ENCODE measurements at regions not wholly inside any gene's neighbourhood (a gene's known extent, or its start where the extent isn't known, plus 50 kb on each side); places are given as distances from the start of the nearest gene placed in this dataset.

DNA sequence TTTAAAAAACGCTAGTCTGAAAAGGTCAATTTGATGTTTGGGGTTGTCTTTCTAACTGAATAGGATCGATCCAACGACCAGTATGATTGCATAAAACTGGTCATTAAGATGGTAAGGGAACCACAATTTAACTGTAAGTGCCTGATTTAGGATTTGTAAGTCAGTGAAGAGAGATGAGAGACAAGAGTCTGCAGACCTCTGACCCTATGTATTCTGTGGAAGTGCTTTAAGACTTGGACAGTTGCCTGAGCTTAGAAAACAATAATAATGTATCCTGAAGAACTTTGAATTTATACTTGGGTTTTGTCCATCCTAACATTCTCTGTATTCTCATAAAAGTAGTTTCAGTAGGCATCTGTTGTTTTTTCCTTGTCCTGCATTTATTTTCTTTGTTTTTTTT lies 221.4 kb upstream of the SUCLG2 start:
- DNase-seq, result no peak
- in situ Hi-C loops (cut with HindIII; ENCODE audit: low pct_ligation_motif_present, low pct_unique_long_range_greater_than_20kb, low sequenced_read_pairs), result no loop called here

DNA sequence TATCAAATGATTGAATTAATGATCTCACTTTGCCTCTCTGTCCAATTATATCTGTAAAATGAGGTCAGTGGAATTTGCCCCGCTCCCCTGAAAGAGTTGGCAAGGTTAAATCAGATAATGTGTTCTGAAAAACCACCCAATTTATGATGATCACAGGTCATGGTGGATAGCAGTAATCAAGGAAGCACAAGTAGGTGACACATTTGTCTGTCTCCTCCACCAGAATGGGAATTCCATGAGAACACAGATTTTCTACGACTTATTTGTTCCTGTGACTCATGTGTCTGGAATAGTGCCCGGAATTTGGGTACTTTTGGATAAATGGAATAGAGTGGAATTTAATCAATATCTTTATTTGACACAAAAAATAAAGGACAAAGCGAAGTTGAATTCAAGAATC lies 220.9 kb upstream of the SUCLG2 start:
- in situ Hi-C loops (cut with HindIII; ENCODE audit: low pct_ligation_motif_present, low pct_unique_long_range_greater_than_20kb, low sequenced_read_pairs), result no loop called here
- DNase-seq, result no peak

DNA sequence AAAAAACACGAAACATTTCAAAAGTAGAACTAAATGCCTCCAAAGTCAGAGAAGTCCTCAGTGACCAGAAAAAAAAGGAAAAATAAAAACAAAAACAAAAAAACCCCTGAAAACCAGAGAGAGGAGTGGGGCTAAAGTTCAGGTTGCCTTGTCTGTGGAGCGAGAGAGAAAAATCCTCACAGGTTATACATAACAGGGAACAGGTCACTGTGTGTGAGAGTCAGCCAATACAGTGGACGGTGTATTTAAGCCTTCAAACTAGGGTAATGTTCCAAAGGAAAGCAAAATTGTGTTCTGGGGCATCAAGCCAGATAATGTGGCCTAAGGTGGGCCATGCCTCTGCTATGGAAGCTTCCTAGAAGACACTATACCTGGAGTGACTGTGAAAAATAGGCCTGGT lies 216.1 kb upstream of the SUCLG2 start:
- DNase-seq, result no peak
- in situ Hi-C loops (cut with HindIII; ENCODE audit: low pct_ligation_motif_present, low pct_unique_long_range_greater_than_20kb, low sequenced_read_pairs), result no loop called here

DNA sequence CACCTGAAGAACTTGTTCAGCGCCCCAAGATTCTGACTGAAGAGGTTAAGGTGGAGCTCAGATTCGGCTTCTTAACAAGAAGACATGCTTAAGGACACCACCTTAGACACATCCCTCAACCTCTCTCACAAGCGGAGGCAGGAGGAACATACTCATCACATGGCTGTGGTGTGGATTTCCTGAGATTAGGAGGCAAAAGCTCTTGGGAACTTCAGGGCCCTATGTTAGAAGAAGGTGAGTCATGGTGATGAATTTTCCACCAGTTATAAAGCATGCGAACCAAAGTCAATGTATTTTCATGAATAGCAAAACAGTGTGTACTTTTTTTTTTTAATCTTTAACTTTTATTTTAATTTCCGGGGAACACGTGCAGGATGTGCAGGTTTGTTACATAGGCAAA lies 212.2 kb upstream of the SUCLG2 start:
- no peak for DNase-seq
- in situ Hi-C loops (cut with HindIII; ENCODE audit: low pct_ligation_motif_present, low pct_unique_long_range_greater_than_20kb, low sequenced_read_pairs), result no loop called here

DNA sequence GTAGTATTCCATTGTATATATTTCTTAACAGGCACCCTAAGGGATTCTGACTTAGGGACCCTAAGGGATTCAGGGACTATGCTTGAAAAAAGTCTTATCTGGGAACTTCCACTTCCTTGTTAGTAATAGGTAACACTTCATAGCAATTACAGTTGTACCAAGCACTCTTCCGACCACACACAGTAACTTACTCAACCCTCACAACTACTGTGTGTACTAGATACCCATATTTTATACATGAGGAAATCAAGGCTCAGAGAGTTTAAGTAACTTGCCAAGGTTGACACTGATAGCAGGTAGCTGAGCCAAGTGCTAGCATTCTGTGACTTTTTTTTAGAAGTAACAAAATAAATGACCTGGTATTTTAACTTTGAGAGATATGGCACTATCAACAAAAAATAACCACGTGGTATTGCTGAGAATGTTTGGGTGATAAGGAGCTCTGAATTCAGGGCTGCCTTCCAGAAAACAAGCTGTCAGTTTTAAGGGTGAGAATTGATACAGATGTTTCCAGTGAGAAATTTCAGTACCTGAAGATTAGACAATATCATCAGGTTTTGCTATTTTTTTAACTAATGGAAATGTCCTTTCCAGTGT lies 210.3 kb upstream of the SUCLG2 start:
- no peak for DNase-seq
- in situ Hi-C loops (cut with HindIII; ENCODE audit: low pct_ligation_motif_present, low pct_unique_long_range_greater_than_20kb, low sequenced_read_pairs), result no loop called here

DNA sequence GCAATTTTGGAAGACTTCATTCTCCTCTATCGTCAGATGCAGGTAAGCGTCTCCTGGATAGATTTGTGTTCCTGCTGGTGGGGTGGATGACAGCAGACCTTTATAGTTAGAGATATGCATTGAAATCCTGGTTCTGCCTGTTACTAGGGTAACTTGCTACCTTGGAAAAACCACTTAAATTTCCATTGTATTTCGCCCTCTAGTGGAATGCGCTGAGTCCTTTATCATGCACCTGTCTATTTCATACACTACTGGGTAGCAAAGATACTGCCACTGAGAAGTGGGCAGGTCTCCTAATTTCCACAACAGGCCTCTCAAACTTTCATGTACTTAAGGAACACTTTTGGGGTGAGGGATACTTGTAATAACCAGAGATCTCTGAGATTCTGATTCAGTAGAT lies 209.5 kb upstream of the SUCLG2 start:
- peak; percentile 23 for DNase-seq
- in situ Hi-C loops (cut with HindIII; ENCODE audit: low pct_ligation_motif_present, low pct_unique_long_range_greater_than_20kb, low sequenced_read_pairs), result no loop called here

GRCh38 chr3:67860429-67860828 lies 206.0 kb upstream of the SUCLG2 start:
- in situ Hi-C loops (cut with HindIII; ENCODE audit: low pct_ligation_motif_present, low pct_unique_long_range_greater_than_20kb, low sequenced_read_pairs), result no loop called here

GRCh38 chr3:67858492-67858891 lies 204.1 kb upstream of the SUCLG2 start:
- no peak for DNase-seq
- in situ Hi-C loops (cut with HindIII; ENCODE audit: low pct_ligation_motif_present, low pct_unique_long_range_greater_than_20kb, low sequenced_read_pairs), result no loop called here

More at GRCh38 chr3:67860429-67860828, 206.0 kb upstream of the SUCLG2 start:
- DNase-seq, result no peak

- in situ Hi-C loops (cut with HindIII; ENCODE audit: low pct_ligation_motif_present, low pct_unique_long_range_greater_than_20kb, low sequenced_read_pairs), result no loop called here
- no peak for DNase-seq
Measured at GRCh38 chr3:67856718-67857117, 202.3 kb upstream of the SUCLG2 start.

GRCh38 chr3:67854663-67855062 lies 200.3 kb upstream of the SUCLG2 start:
- in situ Hi-C loops (cut with HindIII; ENCODE audit: low pct_ligation_motif_present, low pct_unique_long_range_greater_than_20kb, low sequenced_read_pairs), result no loop called here
- DNase-seq, result no peak

GRCh38 chr3:67853520-67853919 lies 199.1 kb upstream of the SUCLG2 start:
- no peak for DNase-seq
- in situ Hi-C loops (cut with HindIII; ENCODE audit: low pct_ligation_motif_present, low pct_unique_long_range_greater_than_20kb, low sequenced_read_pairs), result no loop called here

- DNase-seq, result no peak
- in situ Hi-C loops (cut with HindIII; ENCODE audit: low pct_ligation_motif_present, low pct_unique_long_range_greater_than_20kb, low sequenced_read_pairs), result no loop called here
Measured at GRCh38 chr3:67848299-67848698, 193.9 kb upstream of the SUCLG2 start.

DNA sequence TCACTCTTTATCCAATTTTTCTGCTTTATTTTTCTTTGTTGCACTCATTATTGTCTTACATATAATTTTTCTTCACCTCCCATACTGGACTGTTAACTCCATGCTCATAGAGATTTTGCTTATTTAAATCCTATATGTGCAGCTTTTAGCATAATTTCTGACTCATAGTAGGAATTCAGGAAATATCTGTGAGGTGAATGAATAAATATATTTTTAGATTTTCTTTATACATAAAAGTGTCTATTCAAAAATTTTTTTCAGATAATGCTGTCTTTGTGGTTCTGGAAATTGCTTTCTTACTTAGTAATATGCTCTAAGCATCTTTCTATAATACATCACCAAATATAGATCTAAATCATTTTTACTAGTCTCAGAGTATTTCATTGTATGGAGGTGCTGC lies 191.8 kb upstream of the SUCLG2 start:
- in situ Hi-C loops (cut with HindIII; ENCODE audit: low pct_ligation_motif_present, low pct_unique_long_range_greater_than_20kb, low sequenced_read_pairs), result no loop called here
- DNase-seq, result no peak

DNA sequence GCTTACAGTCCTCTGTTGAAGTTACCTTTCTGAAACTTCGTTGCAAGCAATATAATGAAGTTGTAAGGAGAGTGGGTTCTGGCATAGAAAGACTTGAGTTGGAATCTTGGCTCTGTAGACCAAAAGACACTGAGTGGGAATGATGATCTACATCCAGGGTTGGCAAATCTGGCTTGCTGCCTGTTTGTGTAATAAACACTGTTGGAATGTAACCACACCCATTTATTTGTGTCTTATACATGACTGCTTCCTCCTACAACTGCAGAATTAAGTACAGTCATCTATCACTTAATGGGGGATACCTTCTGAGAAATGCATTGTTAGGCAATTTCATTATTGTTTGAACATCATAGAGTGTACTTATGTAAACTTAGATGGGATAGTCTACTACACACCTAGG lies 178.4 kb upstream of the SUCLG2 start:
- in situ Hi-C loops (cut with HindIII; ENCODE audit: low pct_ligation_motif_present, low pct_unique_long_range_greater_than_20kb, low sequenced_read_pairs), result no loop called here

GRCh38 chr3:67831262-67831661 lies 176.8 kb upstream of the SUCLG2 start:
- in situ Hi-C loops (cut with HindIII; ENCODE audit: low pct_ligation_motif_present, low pct_unique_long_range_greater_than_20kb, low sequenced_read_pairs), result no loop called here
- no peak for DNase-seq

More for the DNA sequence above, 178.4 kb upstream of the SUCLG2 start:
- DNase-seq, result no peak

- in situ Hi-C loops (cut with HindIII; ENCODE audit: low pct_ligation_motif_present, low pct_unique_long_range_greater_than_20kb, low sequenced_read_pairs), result no loop called here
- no peak for DNase-seq
Measured at GRCh38 chr3:67828486-67829010, 174.1 kb upstream of the SUCLG2 start.

GRCh38 chr3:67821135-67821534 lies 166.7 kb upstream of the SUCLG2 start:
- in situ Hi-C loops (cut with HindIII; ENCODE audit: low pct_ligation_motif_present, low pct_unique_long_range_greater_than_20kb, low sequenced_read_pairs), result no loop called here

DNA sequence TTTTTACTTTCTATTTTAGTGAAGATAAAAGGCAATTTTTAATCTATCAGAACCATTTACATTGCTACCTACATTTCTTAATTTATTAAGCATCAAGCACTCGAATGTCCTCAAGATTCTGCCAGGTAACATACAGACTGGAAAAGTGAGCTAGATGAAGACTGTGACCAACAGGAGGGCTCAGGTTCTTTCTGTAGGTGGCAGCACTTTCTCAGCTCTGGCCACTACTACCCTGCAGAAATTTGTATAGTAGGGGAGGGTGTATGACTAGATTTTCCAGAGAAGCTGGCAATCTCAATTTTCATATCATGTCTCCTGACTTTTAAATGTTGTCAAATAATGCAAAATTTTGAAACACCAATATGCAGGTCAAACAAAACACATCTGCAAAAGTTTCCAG lies 165.0 kb upstream of the SUCLG2 start:
- peak; percentile 5 for DNase-seq
- in situ Hi-C loops (cut with HindIII; ENCODE audit: low pct_ligation_motif_present, low pct_unique_long_range_greater_than_20kb, low sequenced_read_pairs), result no loop called here

More at GRCh38 chr3:67821135-67821534, 166.7 kb upstream of the SUCLG2 start:
- DNase-seq, result no peak

DNA sequence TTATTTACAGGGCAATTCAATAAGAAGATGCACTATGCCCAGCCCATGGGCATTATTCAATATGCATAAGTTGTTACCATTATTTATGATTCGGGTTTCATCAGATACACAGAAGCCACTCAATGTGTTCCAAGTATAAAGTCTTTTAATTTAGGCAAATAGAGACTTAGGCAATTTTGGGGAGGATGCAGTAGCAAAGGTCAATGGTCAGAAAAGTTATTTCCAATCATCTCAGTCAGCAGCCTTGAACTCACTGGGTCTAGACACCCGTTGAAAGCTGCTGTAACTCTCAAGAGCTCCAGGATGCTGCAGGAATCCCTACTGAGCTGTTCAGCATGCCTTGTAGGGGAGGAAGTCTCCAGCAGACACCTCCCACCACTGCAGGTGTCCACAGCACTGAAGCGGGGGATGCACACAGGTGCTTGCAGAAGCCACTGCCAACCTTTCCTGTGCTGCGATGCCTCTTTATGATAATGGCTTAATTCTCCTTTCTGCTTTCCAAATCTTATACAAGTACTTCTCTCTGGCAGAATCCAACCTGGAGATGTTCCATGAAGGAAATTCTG lies 155.0 kb upstream of the SUCLG2 start:
- in situ Hi-C loops (cut with HindIII; ENCODE audit: low pct_ligation_motif_present, low pct_unique_long_range_greater_than_20kb, low sequenced_read_pairs), result no loop called here
- no peak for DNase-seq

GRCh38 chr3:67808906-67809305 lies 154.5 kb upstream of the SUCLG2 start:
- in situ Hi-C loops (cut with HindIII; ENCODE audit: low pct_ligation_motif_present, low pct_unique_long_range_greater_than_20kb, low sequenced_read_pairs), result no loop called here
- DNase-seq, result no peak

Data from ACHN (cell line).